HCEC 1CT (cell line): ENCODE measurements at regions not wholly inside any gene's neighbourhood (a gene's known extent, or its start where the extent isn't known, plus 50 kb on each side); places are given as distances from the start of the nearest gene placed in this dataset.

Experiments used
- DNase-seq: peaks from one replicate; pipeline ENCODE4 v3.0.0-alpha.2; 2017

GRCh38 chr1:208298593-208299269, 54.5 kb upstream of the PLXNA2 start:
- no peak for DNase-seq

DNA sequence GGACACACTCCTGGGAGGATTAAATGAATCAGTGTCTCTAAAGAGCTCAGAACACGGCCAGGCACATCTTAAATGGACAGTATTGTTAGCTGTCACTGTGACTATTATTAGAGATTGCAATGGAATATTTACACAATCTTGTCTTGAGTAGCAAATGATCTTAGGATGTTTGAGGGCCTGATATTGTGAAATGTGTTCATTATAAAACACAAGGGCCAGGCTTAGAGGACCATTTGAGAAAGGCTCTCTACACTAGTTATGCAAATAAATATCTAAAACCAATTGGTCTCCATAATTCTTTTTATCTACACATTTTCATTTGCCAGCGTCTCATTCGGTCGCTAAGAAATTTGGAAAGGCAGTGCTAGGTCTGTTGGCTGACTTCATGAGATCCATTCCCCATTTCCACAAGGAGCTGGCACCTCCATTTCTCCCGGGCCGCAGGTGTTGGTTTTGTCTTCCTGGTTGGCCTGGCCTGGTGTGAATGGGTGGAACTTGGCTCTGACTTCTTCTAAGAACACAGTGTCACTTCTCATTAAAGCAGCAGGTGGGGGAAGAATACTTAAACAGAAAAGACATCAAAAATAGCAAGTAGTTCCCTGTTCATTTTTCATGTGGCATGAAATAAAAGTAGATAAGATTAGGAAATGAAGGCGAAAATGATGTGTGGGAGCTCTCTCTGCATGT, 56.0 kb upstream of the PLXNA2 start:
- no peak for DNase-seq

GRCh38 chr1:208302699-208303238, 58.6 kb upstream of the PLXNA2 start:
- no peak for DNase-seq

GRCh38 chr1:208303743-208304712, 59.8 kb upstream of the PLXNA2 start:
- no peak for DNase-seq

GRCh38 chr1:208308221-208308620, 64.0 kb upstream of the PLXNA2 start:
- DNase-seq: no peak

- no peak for DNase-seq
Measured at GRCh38 chr1:208309771-208310170, 65.6 kb upstream of the PLXNA2 start.

DNA sequence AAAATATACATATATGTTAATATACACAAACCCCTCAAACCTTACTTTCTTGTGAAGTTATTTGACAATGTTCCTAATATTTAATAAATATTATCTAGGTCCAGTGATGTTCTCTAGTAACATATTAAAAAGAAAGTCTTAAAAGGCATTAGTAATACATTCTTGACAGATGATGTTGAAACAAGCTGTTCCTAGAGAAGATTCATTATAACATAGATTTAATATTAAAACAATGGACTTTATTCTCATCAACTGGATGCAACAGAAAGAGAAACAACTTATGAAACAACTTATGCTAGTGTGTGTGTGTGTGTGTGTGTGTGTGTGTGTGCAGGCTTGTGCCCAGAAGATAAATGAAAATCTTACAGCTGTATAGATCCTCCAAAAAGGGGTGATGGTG, 68.5 kb upstream of the PLXNA2 start:
- DNase-seq: no peak

GRCh38 chr1:208314431-208314830, 70.2 kb upstream of the PLXNA2 start:
- DNase-seq: no peak

DNA sequence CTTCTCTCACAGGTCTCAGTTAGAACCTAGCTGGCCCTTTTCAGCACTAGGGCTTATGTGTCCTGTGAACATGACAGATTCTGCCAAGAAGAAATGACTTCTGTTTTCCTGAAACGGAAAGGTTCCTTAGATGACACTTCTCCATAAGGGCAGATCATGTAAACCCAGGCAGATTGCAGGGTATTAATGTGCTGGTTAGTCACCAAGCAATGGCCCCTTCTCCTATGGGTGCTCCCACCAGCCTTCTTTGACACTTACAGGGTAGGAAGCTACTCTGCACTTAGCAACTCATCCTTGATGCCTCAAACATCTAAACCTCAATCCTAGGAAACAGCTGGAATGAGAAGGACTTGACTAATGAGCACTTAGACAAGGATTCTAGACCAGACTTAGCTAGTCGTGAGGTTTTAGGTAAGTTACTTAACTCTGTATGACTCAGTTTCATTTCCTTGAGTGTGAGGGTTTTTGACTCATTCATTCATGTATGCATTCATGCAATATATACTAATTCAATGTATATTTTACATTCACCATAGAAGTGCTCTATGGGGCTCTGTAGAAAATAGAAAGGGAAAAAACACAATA, 74.1 kb upstream of the PLXNA2 start:
- DNase-seq: no peak

DNA sequence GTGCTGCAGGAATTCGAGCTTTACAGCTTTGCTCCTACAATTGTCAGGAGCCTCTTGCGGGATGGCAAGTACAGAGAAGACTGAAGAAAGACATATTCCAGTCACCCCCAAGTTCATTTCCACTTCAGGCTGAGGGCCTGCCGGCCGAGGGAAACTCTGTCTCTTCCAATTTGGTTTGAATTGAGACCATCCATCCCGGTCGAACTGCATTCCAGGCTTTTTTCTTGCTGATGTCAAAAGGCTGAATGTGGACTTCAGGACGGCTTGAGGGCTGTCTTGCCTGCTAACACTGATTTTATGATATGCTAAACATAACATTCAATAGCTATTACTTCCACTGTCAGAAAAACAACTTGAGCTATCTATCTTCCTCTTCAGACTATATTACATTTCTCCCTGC, 79.8 kb upstream of the PLXNA2 start:
- DNase-seq: no peak

- DNase-seq: no peak
Measured at GRCh38 chr1:208326033-208326432, 81.8 kb upstream of the PLXNA2 start.

- no peak for DNase-seq
Measured at GRCh38 chr1:208329300-208329699, 85.1 kb upstream of the PLXNA2 start.

DNA sequence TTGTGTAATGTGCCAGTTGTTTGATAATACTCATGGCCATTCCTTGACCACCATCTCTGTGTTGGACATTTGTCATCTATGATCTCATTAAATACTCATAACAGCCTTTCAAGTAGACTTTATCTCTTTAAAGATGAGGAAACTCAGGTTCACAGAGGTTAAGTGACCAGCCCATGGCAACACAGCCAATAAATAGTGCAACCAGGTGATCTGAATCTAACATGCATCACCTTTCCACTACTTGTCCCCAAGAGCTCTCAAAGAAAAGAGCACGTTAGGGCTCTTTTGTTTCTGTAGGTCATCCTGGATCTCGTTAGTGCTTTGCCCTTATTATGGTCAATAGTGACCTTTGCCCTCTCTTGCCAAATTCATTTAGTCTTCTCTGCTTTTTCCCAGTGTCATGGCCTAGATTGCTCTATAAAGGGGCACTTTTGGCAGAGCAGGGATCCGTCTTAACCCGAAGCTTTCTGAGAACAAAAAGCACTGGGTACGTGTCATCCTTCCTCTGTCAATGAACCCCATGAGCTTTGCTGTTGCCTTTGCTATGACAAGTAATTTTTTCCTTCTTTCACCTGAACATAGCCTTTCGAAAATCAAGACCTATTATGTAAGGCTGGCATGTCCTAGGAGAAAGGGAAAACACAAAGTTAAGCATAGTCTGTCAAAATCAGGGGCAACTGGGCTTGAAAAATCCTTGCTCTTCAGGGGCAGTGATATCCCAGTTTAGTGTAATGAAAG, 88.0 kb upstream of the PLXNA2 start:
- DNase-seq: no peak

DNA sequence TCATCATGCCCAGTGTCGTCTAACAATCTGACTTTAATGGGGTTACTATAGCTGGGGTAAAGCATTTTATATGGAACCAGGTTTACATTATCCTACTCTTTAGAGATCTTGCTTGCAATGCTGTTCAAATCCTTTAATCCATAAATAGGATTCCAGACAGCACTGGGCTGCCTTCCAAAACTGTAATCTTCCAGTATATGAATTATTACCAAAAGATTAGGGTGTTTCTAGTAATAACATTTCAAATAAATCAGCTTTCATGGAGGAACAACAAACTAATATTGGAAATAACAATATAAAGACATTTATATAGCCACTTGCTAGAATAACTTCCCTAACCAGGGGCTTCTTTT, 88.6 kb upstream of the PLXNA2 start:
- no peak for DNase-seq

DNA sequence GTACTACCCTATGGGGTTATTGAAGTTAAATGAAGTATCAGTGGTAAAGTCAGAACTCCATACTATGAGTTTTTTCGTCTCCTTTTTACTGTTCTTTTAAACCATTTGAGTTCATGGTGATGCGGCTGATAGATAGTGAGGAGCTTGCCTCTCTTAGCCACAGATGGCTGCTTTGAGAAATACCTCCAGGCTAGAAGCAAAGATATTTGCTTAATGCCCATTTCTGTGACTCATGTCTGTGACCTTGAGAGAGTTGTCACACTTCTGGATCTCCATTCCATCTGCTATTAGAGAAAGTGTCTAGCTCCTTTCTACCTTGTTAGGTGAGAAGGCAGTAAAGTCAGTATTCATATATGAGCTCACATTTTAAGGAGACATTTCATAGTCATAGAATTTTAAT, 89.5 kb upstream of the PLXNA2 start:
- no peak for DNase-seq

DNA sequence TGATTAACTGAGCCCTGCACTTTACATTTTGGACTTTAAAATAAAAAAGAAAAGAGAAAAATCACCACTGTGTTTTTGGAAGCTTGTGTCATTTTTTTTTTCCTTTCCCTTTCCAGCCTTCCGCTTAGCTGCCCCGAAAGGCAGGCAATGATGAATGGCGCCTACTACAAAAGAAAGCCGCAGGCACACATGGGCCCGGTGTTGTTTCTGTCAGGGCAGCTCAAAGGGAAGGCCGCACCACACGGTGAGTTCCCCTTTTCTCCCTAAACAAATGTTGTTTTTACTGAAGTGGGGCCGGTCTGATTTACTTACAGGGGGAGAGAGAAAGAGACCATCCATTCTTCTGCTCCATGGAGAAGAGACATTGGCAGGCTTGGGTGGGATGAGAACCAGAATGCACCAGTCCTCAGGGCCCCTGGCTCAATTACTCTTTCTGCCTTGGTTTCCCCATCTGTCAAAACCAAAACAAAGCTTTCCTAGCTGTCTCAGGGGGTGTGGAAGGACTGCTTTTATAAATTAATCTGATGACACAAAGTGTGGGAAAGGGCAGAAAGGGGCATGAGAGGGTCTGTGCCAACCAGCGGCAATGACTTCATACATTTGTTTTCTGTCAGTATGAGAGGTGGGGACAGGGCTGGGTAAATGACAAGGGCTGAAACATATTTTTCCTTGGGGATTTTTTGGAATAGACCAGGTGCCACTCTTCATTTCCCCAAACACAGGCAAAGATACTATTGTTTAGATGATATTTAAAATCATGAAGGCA, 91.4 kb upstream of the PLXNA2 start:
- no peak for DNase-seq

DNA sequence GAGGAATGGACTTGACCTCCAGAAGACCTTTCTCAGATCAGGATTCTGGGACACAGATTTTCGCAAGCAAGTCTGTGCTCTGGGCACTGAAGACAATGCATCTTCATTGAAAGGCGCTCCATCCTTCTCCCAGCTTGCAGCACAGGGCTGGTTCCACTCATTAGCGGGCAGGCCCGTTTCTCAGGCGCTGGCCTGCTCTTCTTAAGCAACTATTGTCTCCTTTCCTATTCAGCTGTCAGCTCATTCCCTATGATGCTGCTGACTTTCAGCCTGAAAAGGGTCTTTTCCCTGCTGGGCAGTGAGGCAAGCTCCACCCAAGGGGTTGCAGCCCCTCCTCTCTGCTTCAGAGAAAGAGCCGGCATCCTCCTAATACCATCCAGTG, 91.9 kb upstream of the PLXNA2 start:
- no peak for DNase-seq

GRCh38 chr1:208339911-208340310, 95.7 kb upstream of the PLXNA2 start:
- DNase-seq: no peak

DNA sequence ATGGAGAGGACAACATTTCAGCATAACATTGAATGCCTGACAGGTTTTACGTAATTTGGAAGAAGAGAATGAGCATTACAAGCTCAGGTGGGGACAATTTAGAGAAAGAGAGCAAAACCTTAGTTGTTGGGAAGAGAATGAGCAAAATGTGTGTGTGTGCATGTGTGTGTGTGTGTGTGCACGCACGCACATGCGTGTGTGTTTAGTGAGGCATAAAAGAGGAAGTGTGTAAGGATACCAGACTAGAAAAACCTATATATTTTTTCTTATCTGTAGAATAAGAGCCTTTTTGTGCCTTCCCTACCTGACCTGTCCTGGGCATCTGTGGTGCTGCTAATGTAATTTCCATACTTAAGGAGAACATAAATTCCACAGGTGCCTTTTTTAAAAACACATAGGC, 99.0 kb upstream of the PLXNA2 start:
- no peak for DNase-seq

GRCh38 chr1:208344202-208344857, 100.1 kb upstream of the PLXNA2 start:
- no peak for DNase-seq

GRCh38 chr1:208347191-208347590, 103.0 kb upstream of the PLXNA2 start:
- no peak for DNase-seq
